H1 (cell line): ENCODE measurements at regions not wholly inside any gene's neighbourhood (a gene's known extent, or its start where the extent isn't known, plus 50 kb on each side); places are given as distances from the start of the nearest gene placed in this dataset.

Experiments
- ASH2L ChIP-seq: fragments of 200-600, 300-600 bp; sonication (generic); IDR thresholded peaks from one replicate; pipeline ENCODE4 v1.7.1; 2017; ENCODE audit warnings: low read length
- RXRA ChIP-seq: IDR thresholded peaks from 2 replicates; pipeline ENCODE4 v1.6.1; 2011; ENCODE audit warnings: low read depth, mild to moderate bottlenecking, low read length, moderate library complexity; ENCODE audit not compliant: insufficient read depth

- TF ChIP-seq ASH2L (no peak), RXRA (no peak)
Measured at GRCh38 chr9:12266758-12267157, 426.4 kb upstream of the TYRP1 start (continued).
